Trophoblast cell (in vitro differentiated cells and primary cell): ENCODE measurements at regions not wholly inside any gene's neighbourhood (a gene's known extent, or its start where the extent isn't known, plus 50 kb on each side); places are given as distances from the start of the nearest gene placed in this dataset.
"Not testable (repeated sequence)": the region's sequence is repeated elsewhere in the genome, so short reads cannot be mapped to it uniquely, and the experiment has no call there.

Experiments
- DNase-seq, 2 donors: peaks; one replicate each; pipeline ENCODE4 v3.0.0-alpha.2; 2016
- H2AFZ ChIP-seq: 2 replicates; pipeline ENCODE4 v1.6.1; 2013; ENCODE audit warnings: low read length, moderate library complexity, mild to moderate bottlenecking; ENCODE audit not compliant: insufficient read depth, poor library complexity
- H2AK5ac ChIP-seq: 2 replicates; pipeline ENCODE4 v1.6.1; 2013; ENCODE audit warnings: mild to moderate bottlenecking, low read length
- H2BK120ac ChIP-seq: 2 replicates; pipeline ENCODE4 v1.6.1; 2013; ENCODE audit warnings: low read length, mild to moderate bottlenecking, moderate library complexity; ENCODE audit not compliant: insufficient read depth, poor library complexity
- H2BK12ac ChIP-seq: 2 replicates; pipeline ENCODE4 v1.6.1; 2013; ENCODE audit warnings: mild to moderate bottlenecking, low read length, moderate library complexity
- H2BK5ac ChIP-seq: 2 replicates; pipeline ENCODE4 v1.6.1; 2013; ENCODE audit warnings: low read length, low read depth, moderate library complexity, mild to moderate bottlenecking; ENCODE audit not compliant: poor library complexity
- H3K14ac ChIP-seq: 2 replicates; pipeline ENCODE4 v1.6.1; 2013; ENCODE audit warnings: mild to moderate bottlenecking, low read length
- H3K18ac ChIP-seq: 2 replicates; pipeline ENCODE4 v1.6.1; 2013; ENCODE audit warnings: mild to moderate bottlenecking, low read length
- H3K23ac ChIP-seq: 2 replicates; pipeline ENCODE4 v1.6.1; 2013; ENCODE audit warnings: low read length
- H3K27ac ChIP-seq: 2 replicates; pipeline ENCODE4 v1.5.1; 2013; ENCODE audit warnings: low read depth, mild to moderate bottlenecking, inconsistent platforms, low read length, moderate library complexity
- H3K27me3 ChIP-seq: 2 replicates; pipeline ENCODE4 v1.6.1; 2013; ENCODE audit warnings: inconsistent platforms, mild to moderate bottlenecking, low read length, moderate library complexity; ENCODE audit not compliant: insufficient read depth
- H3K36me3 ChIP-seq, 2 experiments: 1 replicate in 1 of 2; 2 replicates in 1 of 2; pipeline ENCODE4 v1.6.1; 2013; ENCODE audit warnings: low read length in 2 of 2, mild to moderate bottlenecking in 2 of 2, moderate library complexity in 1 of 2; ENCODE audit not compliant: insufficient read depth in 2 of 2, control insufficient read depth in 1 of 2
- H3K4ac ChIP-seq: 2 replicates; pipeline ENCODE4 v1.6.1; 2013; ENCODE audit warnings: low read depth, mild to moderate bottlenecking, low read length, moderate library complexity
- H3K4me1 ChIP-seq, 2 experiments: 1 replicate in 1 of 2; 2 replicates in 1 of 2; pipeline ENCODE4 v1.6.1; 2013; ENCODE audit warnings: low read length in 2 of 2, mild to moderate bottlenecking in 2 of 2, moderate library complexity in 1 of 2; ENCODE audit not compliant: insufficient read depth in 2 of 2, control insufficient read depth in 1 of 2
- H3K4me2 ChIP-seq: 2 replicates; pipeline ENCODE4 v1.6.1; 2013; ENCODE audit warnings: inconsistent platforms, mild to moderate bottlenecking, low read length, moderate library complexity
- H3K4me3 ChIP-seq: 2 replicates; pipeline ENCODE4 v1.5.1; 2013; ENCODE audit warnings: mild to moderate bottlenecking, low read depth, low read length, inconsistent platforms
- H3K79me1 ChIP-seq: one replicate; pipeline ENCODE4 v1.6.1; 2013; ENCODE audit warnings: low read length
- H3K79me2 ChIP-seq: 2 replicates; pipeline ENCODE4 v1.6.1; 2013; ENCODE audit warnings: low read length, mild to moderate bottlenecking; ENCODE audit not compliant: control insufficient read depth, insufficient read depth, poor library complexity
- H3K9ac ChIP-seq: 2 replicates; pipeline ENCODE4 v1.6.1; 2013; ENCODE audit warnings: mild to moderate bottlenecking, low read length
- H3K9me3 ChIP-seq: 2 replicates; pipeline ENCODE4 v1.6.1; 2013; ENCODE audit warnings: low read depth, mild to moderate bottlenecking, control low read depth, inconsistent platforms, low read length; ENCODE audit not compliant: insufficient read depth
- H4K12ac ChIP-seq: 2 replicates; pipeline ENCODE4 v1.6.1; 2013; ENCODE audit warnings: low read depth, mild to moderate bottlenecking, low read length, moderate library complexity
- H4K8ac ChIP-seq: 2 replicates; pipeline ENCODE4 v1.6.1; 2013; ENCODE audit warnings: low read depth, mild to moderate bottlenecking, low read length, moderate library complexity
- H4K91ac ChIP-seq: one replicate; pipeline ENCODE4 v1.6.1; 2013; ENCODE audit warnings: low read depth, mild to moderate bottlenecking, low read length, moderate library complexity
- WGBS: extraction: QIAGEN DNeasy Blood & Tissue Kit; methylation state at CpG from one replicate; pipeline ENCODE4 v1.1.7; 2013; ENCODE audit warnings: missing lambda C conversion rate; ENCODE audit not compliant: insufficient read length, insufficient coverage; ENCODE audit errors: extremely low coverage; 5-methylcytosine and 5-hydroxymethylcytosine counted together

DNA sequence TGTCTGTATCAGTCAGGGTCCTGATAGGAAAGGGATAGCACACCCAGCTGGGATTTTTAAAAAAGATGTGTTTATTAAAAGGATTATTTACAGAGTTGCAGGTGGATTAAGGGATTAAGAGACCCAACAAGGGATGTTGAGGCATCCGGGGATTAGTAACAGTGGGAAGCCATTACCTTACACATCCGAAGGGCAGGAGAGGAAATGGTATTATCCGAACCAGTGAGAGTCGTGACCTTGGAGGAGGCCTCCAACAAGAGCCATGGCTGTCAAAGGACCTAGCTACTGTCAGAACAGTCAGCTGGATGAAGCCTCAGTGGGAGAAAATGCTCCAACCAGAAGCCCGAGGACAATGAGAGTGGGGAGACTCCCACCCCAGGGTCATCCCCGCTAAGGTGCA, 146.3 kb upstream of the KRAS start:
- Histone ChIP-seq H3K18ac (no peak overlapping the region), H2BK120ac (no peak overlapping the region), H4K91ac (no peak overlapping the region), H2AFZ (no peak overlapping the region), H3K79me1 (no peaks in the 10 kb centered on the region), H3K27me3 (no peaks in the 10 kb centered on the region), H3K4me2 (no peak overlapping the region), H3K23ac (no peak overlapping the region), H3K9me3 (peaks cover 2% of the 10 kb centered on the region), H4K12ac (no peak overlapping the region), H3K4me3 (no peak overlapping the region), H3K27ac (no peak overlapping the region), H3K4me1 (no peaks in the 10 kb centered on the region), H4K8ac (no peak overlapping the region), H2BK5ac (no peak overlapping the region), H2AK5ac (no peak overlapping the region), H3K79me2 (no peaks in the 10 kb centered on the region), H3K36me3 (no peaks in the 10 kb centered on the region), H3K14ac (no peak overlapping the region), H3K9ac (no peak overlapping the region), H2BK12ac (no peak overlapping the region), H3K4ac (no peak overlapping the region)
- WGBS, result no CpG with 5 or more reads among the region's 6 CpGs
- DNase-seq, result no peak

GRCh38 chr12:25395227-25395626, 144.5 kb upstream of the KRAS start:
- H3K36me3 ChIP-seq, result no peaks in the 10 kb centered on the region
- no peak overlapping the region for H4K12ac ChIP-seq
- no peak overlapping the region for H3K4me3 ChIP-seq
- H2AK5ac ChIP-seq, result no peak overlapping the region
- no peak overlapping the region for H3K14ac ChIP-seq
- H3K4me2 ChIP-seq, result no peak overlapping the region
- H3K9me3 ChIP-seq, result no peaks in the 10 kb centered on the region
- H3K27ac ChIP-seq, result no peak overlapping the region
- no peak overlapping the region for H3K18ac ChIP-seq
- H2BK5ac ChIP-seq, result no peak overlapping the region
- no peak overlapping the region for H4K8ac ChIP-seq
- no peak overlapping the region for H2BK12ac ChIP-seq
- no peak overlapping the region for H3K4ac ChIP-seq
- H2AFZ ChIP-seq, result no peak overlapping the region
- no peak for DNase-seq
- H4K91ac ChIP-seq, result no peak overlapping the region
- H3K9ac ChIP-seq, result no peak overlapping the region
- H3K79me2 ChIP-seq, result no peaks in the 10 kb centered on the region
- no peaks in the 10 kb centered on the region for H3K27me3 ChIP-seq
- no peak overlapping the region for H2BK120ac ChIP-seq
- H3K23ac ChIP-seq, result no peak overlapping the region
- H3K79me1 ChIP-seq, result no peaks in the 10 kb centered on the region
- WGBS, result no CpG with 5 or more reads among the region's 1 CpG
- H3K4me1 ChIP-seq, result no peaks in the 10 kb centered on the region

- not testable (repeated sequence) for H2AFZ ChIP-seq, H3K36me3 ChIP-seq, H2BK5ac ChIP-seq, H3K4me2 ChIP-seq, H3K79me2 ChIP-seq, H3K23ac ChIP-seq, H3K18ac ChIP-seq, H3K4me3 ChIP-seq, H3K14ac ChIP-seq, H3K79me1 ChIP-seq, H4K91ac ChIP-seq, H3K4ac ChIP-seq, H2BK120ac ChIP-seq, DNase-seq, H2BK12ac ChIP-seq, H3K4me1 ChIP-seq, H3K27me3 ChIP-seq, H4K8ac ChIP-seq, H4K12ac ChIP-seq, H3K9ac ChIP-seq, H3K9me3 ChIP-seq, H3K27ac ChIP-seq, H2AK5ac ChIP-seq
- WGBS, result no CpG with 5 or more reads among the region's 4 CpGs
These were observed 144.0 kb upstream of the KRAS start for GRCh38 chr12:25394775-25395174.

- H4K12ac ChIP-seq, result no peak overlapping the region
- no peak overlapping the region for H3K27ac ChIP-seq
- no peak overlapping the region for H3K4me3 ChIP-seq
- no peaks in the 10 kb centered on the region for H3K36me3 ChIP-seq
- H2AK5ac ChIP-seq, result no peak overlapping the region
- no peak for DNase-seq
- H3K9ac ChIP-seq, result no peak overlapping the region
- no peak overlapping the region for H3K14ac ChIP-seq
- no peak overlapping the region for H3K23ac ChIP-seq
- H3K4me2 ChIP-seq, result no peak overlapping the region
- no peak overlapping the region for H2BK5ac ChIP-seq
- no peak overlapping the region for H4K8ac ChIP-seq
- H3K27me3 ChIP-seq, result no peaks in the 10 kb centered on the region
- WGBS, result no CpG with 5 or more reads among the region's 9 CpGs
- no peak overlapping the region for H2BK120ac ChIP-seq
- no peak overlapping the region for H4K91ac ChIP-seq
- H3K4me1 ChIP-seq, result no peaks in the 10 kb centered on the region
- H3K79me1 ChIP-seq, result no peaks in the 10 kb centered on the region
- no peaks in the 10 kb centered on the region for H3K9me3 ChIP-seq
- H2AFZ ChIP-seq, result no peak overlapping the region
- H3K18ac ChIP-seq, result no peak overlapping the region
- no peak overlapping the region for H2BK12ac ChIP-seq
- no peak overlapping the region for H3K4ac ChIP-seq
- no peaks in the 10 kb centered on the region for H3K79me2 ChIP-seq
These were observed 143.3 kb upstream of the KRAS start for GRCh38 chr12:25394025-25394424.
